Neural crest cell (in vitro differentiated cells): ENCODE measurements at regions not wholly inside any gene's neighbourhood (a gene's known extent, or its start where the extent isn't known, plus 50 kb on each side); places are given as distances from the start of the nearest gene placed in this dataset.

Experiments
- DNase-seq: peaks from one replicate; pipeline ENCODE4 v3.0.0; 2021; ENCODE audit warnings: low read depth, mixed read lengths, low spot score
- H3K27ac Mint-ChIP-seq: one replicate; pipeline ENCODE4 v1.8.0; 2021; ENCODE audit warnings: mild to moderate bottlenecking, mixed read lengths; ENCODE audit not compliant: unreplicated experiment
- H3K27me3 Mint-ChIP-seq: 2 replicates; pipeline ENCODE4 v1.8.0; 2021; ENCODE audit warnings: low read depth, mild to moderate bottlenecking, mixed read lengths
- H3K36me3 Mint-ChIP-seq: 2 replicates; pipeline ENCODE4 v1.8.0; 2021; ENCODE audit warnings: low read depth, mild to moderate bottlenecking, mixed read lengths
- H3K4me1 Mint-ChIP-seq: 2 replicates; pipeline ENCODE4 v1.8.0; 2021; ENCODE audit warnings: mixed read lengths
- H3K4me3 Mint-ChIP-seq: one replicate; pipeline ENCODE4 v1.8.0; 2021; ENCODE audit warnings: mild to moderate bottlenecking, mixed read lengths
- H3K9me3 Mint-ChIP-seq: 2 replicates; pipeline ENCODE4 v1.8.0; 2021; ENCODE audit warnings: mixed read lengths
- CTCF ChIP-seq: fragments of 200-600 bp; sonication (generic); conservative IDR thresholded peaks from 2 replicates; pipeline ENCODE4 v1.5.0; 2021; ENCODE audit warnings: antibody characterized with exemption, mild to moderate bottlenecking

DNA sequence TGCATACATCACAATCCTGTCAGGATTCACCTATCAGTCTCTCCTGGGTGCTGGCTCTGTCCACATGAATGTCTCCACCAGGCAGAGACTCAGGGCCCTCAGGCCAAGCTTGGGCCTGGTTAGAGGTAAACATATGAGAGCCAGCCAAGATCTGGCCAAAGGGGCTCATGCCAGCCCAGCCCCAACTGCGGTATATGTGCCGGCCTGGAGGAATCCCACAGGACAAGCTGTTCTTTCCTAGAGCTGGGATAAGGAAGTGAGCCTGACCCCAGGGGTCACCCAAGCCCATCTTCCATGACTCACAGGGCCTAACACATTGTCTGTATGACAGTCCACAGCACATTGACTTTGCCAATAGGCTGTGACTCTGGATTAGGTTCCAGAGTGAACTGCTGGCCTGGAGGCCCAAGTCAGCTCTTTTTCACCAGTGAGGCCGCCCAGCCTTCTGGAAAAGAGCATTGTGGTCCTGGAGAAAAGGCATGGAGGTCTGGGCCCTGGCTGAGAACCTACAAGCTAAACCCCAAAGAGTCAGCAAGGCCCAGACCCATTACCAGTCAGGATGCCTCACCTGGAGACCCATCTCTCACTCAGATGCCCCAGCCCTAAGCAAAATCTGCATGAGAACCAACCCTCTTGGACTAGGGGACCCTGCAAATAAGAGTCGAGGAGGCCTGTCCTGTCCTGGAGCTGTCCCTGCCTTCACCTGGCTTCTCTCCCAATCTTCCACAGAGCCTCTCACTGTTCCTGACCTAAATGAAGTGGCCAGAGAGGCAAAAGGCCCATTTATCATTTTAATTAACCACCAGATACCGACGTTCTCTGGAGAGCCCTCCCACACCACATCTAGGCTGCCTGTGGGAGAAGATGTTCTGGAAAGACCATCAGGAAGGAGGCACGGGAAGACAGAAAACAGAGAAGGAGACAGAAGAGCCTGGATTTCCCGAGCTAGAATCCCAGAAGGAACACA lies 120.9 kb upstream of the PKDCC start:
- peak overlapping the region; percentile 79 for H3K27ac Mint-ChIP-seq
- no peaks in the 10 kb centered on the region for H3K9me3 Mint-ChIP-seq
- no peak for TF ChIP-seq CTCF
- H3K4me3 Mint-ChIP-seq = no peak overlapping the region
- no peaks in the 10 kb centered on the region for H3K27me3 Mint-ChIP-seq
- no peak for DNase-seq
- no peaks in the 10 kb centered on the region for H3K36me3 Mint-ChIP-seq
- H3K4me1 Mint-ChIP-seq = peaks cover 29% of the 10 kb centered on the region

DNA sequence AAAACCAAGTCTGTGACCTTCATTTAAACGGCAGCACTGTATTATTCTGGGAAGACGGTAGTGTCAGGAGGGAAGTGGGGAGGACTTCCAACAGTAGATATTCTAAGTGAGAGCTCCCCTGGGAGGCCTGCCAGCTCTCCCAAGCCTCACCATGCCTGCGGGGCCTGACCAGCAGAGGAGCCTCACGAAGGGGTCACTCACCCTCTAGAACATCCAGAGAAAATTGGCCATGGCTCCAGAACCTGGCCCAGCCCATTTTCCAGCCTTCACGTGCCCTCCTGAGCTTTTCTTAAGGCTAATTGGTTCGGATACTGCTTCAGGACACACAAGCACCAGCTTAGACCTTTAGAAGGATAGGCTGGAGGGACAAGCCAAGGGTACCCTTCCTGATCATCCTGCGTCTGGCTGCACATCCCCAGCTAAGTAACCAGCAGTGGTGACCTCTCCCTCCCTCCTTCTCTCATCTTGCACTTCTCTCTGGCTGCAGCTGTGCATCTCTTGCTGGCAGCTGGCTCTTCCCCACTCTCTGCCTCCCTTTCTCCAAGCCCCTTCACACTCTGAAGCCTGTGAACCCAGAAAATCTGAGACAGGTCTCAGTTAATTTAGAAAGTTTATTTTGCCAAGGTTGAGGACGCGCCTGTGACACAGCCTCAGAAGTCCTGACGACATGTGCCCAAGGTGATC lies 120.1 kb upstream of the PKDCC start:
- Mint-ChIP-seq H3K27ac (peak overlapping the region; percentile 23), H3K4me1 (peaks cover 35% of the 10 kb centered on the region)

GRCh38 chr2:41928526-41928925 lies 119.3 kb upstream of the PKDCC start:
- Mint-ChIP-seq H3K36me3 (no peaks in the 10 kb centered on the region), H3K4me3 (no peak overlapping the region), H3K27me3 (no peaks in the 10 kb centered on the region), H3K27ac (no peak overlapping the region), H3K4me1 (peaks cover 36% of the 10 kb centered on the region), H3K9me3 (no peaks in the 10 kb centered on the region)
- no peak for DNase-seq
- no peak for TF ChIP-seq CTCF

More for the DNA sequence above, 120.1 kb upstream of the PKDCC start:
- DNase-seq = no peak
- no peak overlapping the region for H3K4me3 Mint-ChIP-seq
- TF ChIP-seq CTCF = no peak
- H3K27me3 Mint-ChIP-seq = no peaks in the 10 kb centered on the region
- no peaks in the 10 kb centered on the region for H3K36me3 Mint-ChIP-seq
- no peaks in the 10 kb centered on the region for H3K9me3 Mint-ChIP-seq

- no peak for DNase-seq
- H3K4me3 Mint-ChIP-seq = no peak overlapping the region
- TF ChIP-seq CTCF = no peak
- no peaks in the 10 kb centered on the region for H3K27me3 Mint-ChIP-seq
- no peaks in the 10 kb centered on the region for H3K9me3 Mint-ChIP-seq
- peaks cover 46% of the 10 kb centered on the region for H3K4me1 Mint-ChIP-seq
- H3K36me3 Mint-ChIP-seq = no peaks in the 10 kb centered on the region
- no peak overlapping the region for H3K27ac Mint-ChIP-seq
Observed at GRCh38 chr2:41930807-41931566, 116.8 kb upstream of the PKDCC start.

- no peak overlapping the region for H3K4me3 Mint-ChIP-seq
- no peaks in the 10 kb centered on the region for H3K27me3 Mint-ChIP-seq
Observed at GRCh38 chr2:41932241-41933045, 115.4 kb upstream of the PKDCC start.

More at GRCh38 chr2:41932241-41933045, 115.4 kb upstream of the PKDCC start:
- peaks cover 56% of the 10 kb centered on the region for H3K4me1 Mint-ChIP-seq
- no peak for TF ChIP-seq CTCF
- no peaks in the 10 kb centered on the region for H3K36me3 Mint-ChIP-seq
- DNase-seq = no peak
- no peak overlapping the region for H3K27ac Mint-ChIP-seq
- no peaks in the 10 kb centered on the region for H3K9me3 Mint-ChIP-seq
